GM12892 (cell line): ENCODE measurements at regions not wholly inside any gene's neighbourhood (a gene's known extent, or its start where the extent isn't known, plus 50 kb on each side); places are given as distances from the start of the nearest gene placed in this dataset.
"Not testable (repeated sequence)": the region's sequence is repeated elsewhere in the genome, so short reads cannot be mapped to it uniquely, and the experiment has no call there.

ENCODE experiments used
- DNase-seq: peaks from one replicate; pipeline ENCODE4 v3.0.0; 2011; ENCODE audit not compliant: insufficient read length
- FAIRE-seq: peaks from 2 replicates; lab custom pipeline; 2011; peaks lifted over from hg19 to GRCh38; lab: Jason Lieb, UNC
- POLR2A ChIP-seq: IDR thresholded peaks from 2 replicates; pipeline ENCODE4 v1.6.1; 2011; ENCODE audit warnings: low read depth, low read length, control low read depth
- POLR2AphosphoS5 ChIP-seq: IDR thresholded peaks from 2 replicates; pipeline ENCODE4 v1.6.1; 2011; ENCODE audit warnings: low read depth, low read length, control low read depth
- TAF1 ChIP-seq: IDR thresholded peaks from 2 replicates; pipeline ENCODE4 v1.6.1; 2011; ENCODE audit warnings: low read depth, mild to moderate bottlenecking, control low read depth, low read length, borderline replicate concordance

- DNase-seq (no peak), FAIRE-seq (no peak)
- no peak for TF ChIP-seq POLR2AphosphoS5
- TF ChIP-seq TAF1 = no peak
- TF ChIP-seq POLR2A = no peak
Measured at GRCh38 chr16:35788381-35788780, 2329.0 kb downstream of the TP53TG3F start.

- DNase-seq (no peak), FAIRE-seq (no peak)
- TF ChIP-seq TAF1 = no peak
- no peak for TF ChIP-seq POLR2AphosphoS5
- no peak for TF ChIP-seq POLR2A
Measured at GRCh38 chr16:35792516-35793285, 2333.3 kb downstream of the TP53TG3F start.

GRCh38 chr16:35793601-35794000 lies 2334.2 kb downstream of the TP53TG3F start:
- FAIRE-seq (no peak), DNase-seq (no peak)
- no peak for TF ChIP-seq POLR2AphosphoS5
- no peak for TF ChIP-seq TAF1
- TF ChIP-seq POLR2A = no peak

- FAIRE-seq (no peak), DNase-seq (no peak)
- TF ChIP-seq POLR2A (no peak), POLR2AphosphoS5 (no peak), TAF1 (no peak)
Measured at GRCh38 chr16:35794896-35795295, 2335.5 kb downstream of the TP53TG3F start.

- FAIRE-seq (no peak), DNase-seq (no peak)
- TF ChIP-seq TAF1 (no peak), POLR2A (no peak), POLR2AphosphoS5 (no peak)
Measured at GRCh38 chr16:35795361-35796029, 2336.1 kb downstream of the TP53TG3F start.

- no peak for TF ChIP-seq POLR2A
- TF ChIP-seq TAF1 = no peak
- no peak for TF ChIP-seq POLR2AphosphoS5
- FAIRE-seq = no peak
- DNase-seq = no peak
Measured at GRCh38 chr16:35797811-35798210, 2338.4 kb downstream of the TP53TG3F start.

GRCh38 chr16:35798885-35799426 lies 2339.5 kb downstream of the TP53TG3F start:
- FAIRE-seq (no peak), DNase-seq (no peak)
- no peak for TF ChIP-seq POLR2A
- TF ChIP-seq TAF1 = no peak
- no peak for TF ChIP-seq POLR2AphosphoS5

GRCh38 chr16:35804465-35804864 lies 2345.1 kb downstream of the TP53TG3F start:
- FAIRE-seq = not testable (repeated sequence)

GRCh38 chr16:35823342-35823741 lies 2363.9 kb downstream of the TP53TG3F start:
- FAIRE-seq (no peak), DNase-seq (no peak)
- no peak for TF ChIP-seq POLR2A
- no peak for TF ChIP-seq TAF1
- no peak for TF ChIP-seq POLR2AphosphoS5

More at GRCh38 chr16:35804465-35804864, 2345.1 kb downstream of the TP53TG3F start:
- DNase-seq = not testable (repeated sequence)

GRCh38 chr16:35841632-35842031 lies 2382.2 kb downstream of the TP53TG3F start:
- DNase-seq (no peak), FAIRE-seq (no peak)
- TF ChIP-seq POLR2AphosphoS5 (no peak), POLR2A (no peak), TAF1 (no peak)

GRCh38 chr16:35862242-35862641 lies 2402.8 kb downstream of the TP53TG3F start:
- no peak for TF ChIP-seq POLR2A
- FAIRE-seq (no peak), DNase-seq (no peak)

GRCh38 chr16:35868630-35869029 lies 2409.2 kb downstream of the TP53TG3F start:
- no peak for FAIRE-seq
- DNase-seq = no peak
- TF ChIP-seq POLR2AphosphoS5 (no peak), POLR2A (no peak), TAF1 (no peak)
